Activated naive CD4-positive, alpha-beta T cell treated with anti-CD3 and anti-CD28 coated beads, Interleukin-2, amount 50 U/mL, for 72 hours (primary cell): ENCODE measurements at regions not wholly inside any gene's neighbourhood (a gene's known extent, or its start where the extent isn't known, plus 50 kb on each side); places are given as distances from the start of the nearest gene placed in this dataset.
A peak's percentile ranks its signal among the peaks of the same experiment; 100 is the strongest.

Experiments used
- ATAC-seq, 2 donors: fragments of 150-1000 bp; cut with Tn5 transposase; 2 replicates each; pipeline ENCODE4 v1.10.0; 2021; ENCODE audit warnings: mild to moderate bottlenecking in 2 of 2, moderate library complexity in 2 of 2
- DNase-seq, 2 donors: peaks; one replicate each; pipeline ENCODE4 v3.0.0; 2021 to 2022; ENCODE audit warnings: low spot score in 2 of 2
- H3K27ac Mint-ChIP-seq, 2 donors: one replicate each; pipeline ENCODE4 v1.8.0; 2022; ENCODE audit warnings: mild to moderate bottlenecking in 2 of 2, mixed read lengths in 2 of 2
- H3K36me3 Mint-ChIP-seq, 2 donors: one replicate each; pipeline ENCODE4 v1.8.0; 2022; ENCODE audit warnings: mixed read lengths in 2 of 2
- H3K9me3 Mint-ChIP-seq, 2 donors: one replicate each; pipeline ENCODE4 v1.8.0; 2022; ENCODE audit warnings: mixed read lengths in 2 of 2

DNA sequence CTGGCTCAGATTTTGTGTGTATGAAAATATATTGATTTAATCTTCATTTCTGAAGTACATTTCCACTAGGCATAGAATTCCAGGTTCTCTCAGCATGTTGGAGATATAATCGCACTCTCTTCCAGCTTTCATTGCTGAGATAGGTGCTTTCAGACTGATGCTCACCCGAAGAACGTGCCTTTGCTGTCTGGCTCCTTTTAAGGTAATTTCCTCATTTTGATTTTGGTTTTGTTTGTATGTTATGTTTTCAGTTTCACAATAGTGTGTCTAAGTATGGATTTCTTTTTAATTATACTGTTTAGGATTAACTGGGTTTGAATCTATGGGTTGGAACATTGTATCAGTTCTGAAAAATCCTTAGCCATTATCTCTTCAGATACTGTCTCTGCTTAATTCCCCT is 132.0 kb upstream of the NFIB start:
- Mint-ChIP-seq H3K27ac (no peak overlapping the region), H3K36me3 (no peaks in the 10 kb centered on the region), H3K9me3 (peaks cover 3 to 7% of the 10 kb centered on the region in 2 donors)
- no peak for DNase-seq
- ATAC-seq = no peak

DNA sequence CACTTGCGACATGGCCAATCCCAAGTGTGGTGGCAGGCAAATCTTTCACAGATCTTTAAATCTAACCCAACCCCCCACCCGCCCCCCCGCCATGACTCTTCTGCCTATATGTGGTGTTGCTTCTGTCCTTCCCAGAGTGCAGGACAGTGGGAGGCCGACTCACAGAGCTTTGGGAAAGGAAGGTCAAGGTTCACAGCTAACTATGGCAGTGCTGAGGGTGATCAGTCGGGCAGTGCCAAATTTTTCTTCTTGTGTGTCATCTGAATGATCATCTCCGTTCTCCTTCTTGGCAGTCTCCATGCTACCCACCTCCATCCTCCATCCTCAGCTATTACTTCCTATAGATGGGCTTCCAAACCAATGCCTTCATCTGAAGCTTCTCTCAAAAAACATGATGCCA is 129.0 kb upstream of the NFIB start:
- Mint-ChIP-seq H3K36me3 (no peaks in the 10 kb centered on the region), H3K27ac (no peak overlapping the region), H3K9me3 (peaks cover 3 to 7% of the 10 kb centered on the region in 2 donors)
- no peak for DNase-seq
- ATAC-seq = no peak

DNA sequence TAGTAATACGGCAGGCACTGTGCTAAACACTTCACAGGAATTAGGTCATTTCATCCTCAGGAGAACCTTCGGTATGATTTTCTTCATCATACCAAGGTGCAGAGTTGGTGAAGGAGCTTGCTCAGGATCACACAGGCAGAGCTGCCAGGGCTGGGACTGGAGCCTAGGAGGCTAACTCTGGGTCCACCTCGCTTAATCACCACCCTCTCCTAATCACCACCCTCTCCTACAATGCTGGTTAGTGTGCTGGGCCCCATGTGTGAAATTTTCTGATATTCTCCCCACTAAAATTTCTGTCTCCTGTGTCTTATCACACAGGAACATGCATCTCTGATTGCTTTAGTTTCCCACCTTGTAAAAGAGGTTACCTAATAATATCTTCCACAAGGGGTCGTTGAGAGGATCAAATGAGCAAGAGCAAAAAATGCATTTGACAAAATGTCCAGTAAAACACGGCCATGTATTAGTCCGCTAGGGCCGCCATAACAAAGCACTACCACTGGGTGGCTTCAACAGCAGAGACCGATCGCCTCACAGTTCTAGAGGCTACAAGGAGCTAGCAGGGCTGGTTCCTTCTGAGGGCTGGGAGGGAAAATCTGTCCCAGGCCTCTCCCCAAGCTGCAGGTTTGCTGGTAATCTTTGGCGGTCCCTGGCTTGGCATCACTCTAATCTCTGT is 128.2 kb upstream of the NFIB start:
- no peak for DNase-seq
- peaks cover 0 to 7% of the 10 kb centered on the region in 2 donors for H3K9me3 Mint-ChIP-seq
- H3K36me3 Mint-ChIP-seq = no peaks in the 10 kb centered on the region
- no peak for ATAC-seq
- no peak overlapping the region for H3K27ac Mint-ChIP-seq

DNA sequence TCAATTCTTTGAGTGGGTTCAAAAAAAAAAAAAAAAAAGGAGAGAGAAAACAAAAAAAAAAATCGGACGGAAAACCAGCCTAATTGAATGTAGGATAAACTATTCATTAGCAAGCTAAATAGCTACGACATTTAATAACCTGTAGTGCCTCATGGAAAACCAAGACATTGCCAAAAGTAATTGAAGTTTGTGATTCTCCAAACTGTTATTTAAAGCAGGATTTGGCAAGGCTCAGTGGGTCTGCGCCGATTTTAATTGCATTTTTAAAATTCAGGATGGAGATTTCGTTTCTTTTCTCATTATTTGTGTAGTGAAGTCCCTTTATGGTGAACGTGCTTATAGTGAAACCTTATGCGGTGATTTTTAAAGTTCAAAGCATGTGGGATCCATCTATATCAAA is 127.2 kb upstream of the NFIB start:
- Mint-ChIP-seq H3K9me3 (peaks cover 0 to 7% of the 10 kb centered on the region in 2 donors), H3K27ac (no peak overlapping the region), H3K36me3 (no peaks in the 10 kb centered on the region)
- DNase-seq = no peak
- no peak for ATAC-seq

DNA sequence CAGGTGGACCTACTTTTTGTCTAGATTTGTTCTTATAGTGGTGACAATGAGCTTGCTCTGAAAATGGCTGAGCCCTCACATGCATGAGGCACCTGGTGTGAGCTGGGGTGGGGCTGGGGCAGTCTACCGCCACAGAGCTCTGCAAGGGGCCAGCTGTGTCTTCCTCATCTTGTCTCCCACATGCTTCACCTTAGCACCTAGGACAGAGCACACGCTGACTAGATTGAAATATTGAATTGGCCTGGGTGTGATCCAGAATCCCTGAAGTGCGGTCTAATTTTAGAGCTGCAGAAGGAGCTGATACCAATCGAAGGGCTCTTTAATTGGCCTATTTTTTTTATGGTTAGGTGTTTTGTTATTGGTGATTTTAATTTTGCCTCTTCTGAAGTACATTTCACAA is 126.1 kb upstream of the NFIB start:
- H3K27ac Mint-ChIP-seq = no peak overlapping the region
- DNase-seq = no peak
- peaks cover 0 to 7% of the 10 kb centered on the region in 2 donors for H3K9me3 Mint-ChIP-seq
- no peaks in the 10 kb centered on the region for H3K36me3 Mint-ChIP-seq
- no peak for ATAC-seq

DNA sequence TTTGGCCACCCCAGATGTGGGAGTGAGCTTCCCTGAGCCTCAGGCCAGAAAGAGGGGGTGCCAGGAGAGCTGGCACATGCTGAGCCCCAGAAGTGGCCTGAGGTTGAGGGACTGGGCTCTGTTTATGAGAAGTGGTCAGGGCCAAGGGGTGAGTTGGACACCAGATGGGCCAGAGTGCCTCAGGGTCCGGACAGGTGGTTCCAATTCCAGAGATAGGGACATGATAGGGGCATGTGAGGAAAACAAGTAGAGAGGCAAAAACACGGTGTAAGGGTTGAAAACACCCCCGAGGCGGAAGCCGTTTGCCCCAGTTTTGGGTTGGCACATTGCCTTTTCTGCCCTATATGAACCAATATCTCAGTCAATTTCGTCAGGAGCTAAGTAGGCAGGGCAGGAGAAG is 125.6 kb upstream of the NFIB start:
- Mint-ChIP-seq H3K27ac (no peak overlapping the region), H3K36me3 (no peaks in the 10 kb centered on the region), H3K9me3 (peaks cover 0 to 7% of the 10 kb centered on the region in 2 donors)
- DNase-seq = no peak
- ATAC-seq = no peak

DNA sequence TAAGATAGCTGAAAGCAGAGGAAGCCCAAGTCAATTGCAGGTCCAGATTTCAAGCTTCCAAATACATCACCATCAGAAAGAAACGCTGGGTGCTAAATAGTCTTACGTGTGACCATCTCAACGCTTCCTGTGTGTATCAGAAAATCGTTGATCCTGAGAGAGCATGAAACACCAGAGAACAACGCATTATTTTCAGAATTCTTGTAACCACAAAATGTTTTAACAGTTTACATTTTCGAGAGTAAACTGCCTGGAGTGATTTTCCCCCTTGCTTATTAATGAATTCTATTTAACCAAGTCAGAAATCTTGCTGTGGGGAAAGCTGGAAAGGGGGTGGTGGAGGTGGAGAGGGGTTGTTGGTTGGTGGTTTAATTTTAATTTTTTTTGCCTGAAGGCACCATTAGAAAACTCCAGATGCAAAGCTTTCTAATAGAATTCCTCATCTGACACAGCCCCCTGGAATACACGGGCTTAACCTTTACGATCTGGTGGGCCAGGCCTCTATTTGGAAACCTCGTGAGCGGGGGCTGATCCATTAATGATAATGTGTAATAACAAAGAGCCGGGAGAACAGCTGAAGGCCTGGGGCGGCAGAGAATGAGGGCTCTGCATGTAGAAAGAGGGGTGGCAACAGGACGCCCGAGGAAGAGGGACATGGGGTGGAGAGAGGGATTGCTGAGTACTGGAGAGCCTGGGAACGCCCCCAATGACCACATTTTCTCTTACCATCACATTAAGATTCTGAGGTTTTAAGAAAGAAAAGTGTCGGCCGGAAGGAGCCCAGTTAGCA is 124.5 kb upstream of the NFIB start:
- no peak for DNase-seq
- peak overlapping the region in 1 of 2 donors; percentile 74 for H3K27ac Mint-ChIP-seq
- no peaks in the 10 kb centered on the region for H3K36me3 Mint-ChIP-seq
- ATAC-seq = no peak
- peaks cover 0 to 5% of the 10 kb centered on the region in 2 donors for H3K9me3 Mint-ChIP-seq

DNA sequence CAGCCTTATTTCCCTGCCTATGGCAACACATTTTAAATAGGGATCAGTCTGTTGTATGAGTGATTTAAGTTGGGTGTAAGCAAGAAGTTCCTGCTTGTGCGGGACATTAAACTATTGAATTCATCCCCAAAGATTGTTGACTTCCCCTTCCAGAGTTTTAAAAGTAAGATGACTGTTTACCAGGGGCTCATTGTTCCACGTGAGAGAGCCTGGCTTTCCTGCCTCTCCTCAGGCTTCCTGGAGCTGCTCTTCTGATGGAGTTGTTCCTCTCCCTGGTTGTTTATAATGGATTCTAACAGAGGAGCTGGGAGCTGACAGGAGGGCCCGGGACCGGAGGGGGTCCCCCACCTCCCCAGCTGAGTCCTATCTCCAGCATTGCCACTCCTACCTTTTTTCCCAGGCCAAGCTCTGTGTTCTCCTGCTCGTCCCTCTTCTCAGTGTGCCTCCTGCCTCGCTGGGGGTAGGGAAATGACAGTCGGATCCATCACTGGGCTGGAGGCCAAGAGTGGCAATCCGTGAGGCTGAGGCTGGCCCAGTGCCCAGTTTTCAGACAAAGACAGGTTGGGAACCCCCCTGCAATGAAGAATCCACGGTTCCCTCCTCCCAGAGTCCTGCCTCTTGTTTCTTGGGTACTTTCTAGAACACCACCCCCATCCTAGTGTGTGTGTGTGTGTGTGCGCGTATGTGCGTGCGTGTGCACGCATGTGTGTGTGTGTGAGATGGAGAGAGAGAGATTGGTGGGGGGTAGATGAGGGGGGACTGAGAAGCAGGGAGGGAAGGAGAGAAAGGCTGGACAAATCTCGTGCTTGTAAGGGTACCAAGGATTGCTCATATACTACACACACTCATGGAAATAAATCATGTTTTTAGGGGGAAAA is 123.7 kb upstream of the NFIB start:
- H3K27ac Mint-ChIP-seq = peak overlapping the region in 1 of 2 donors; percentile 13
- ATAC-seq = no peak
- no peak for DNase-seq
- H3K36me3 Mint-ChIP-seq = no peaks in the 10 kb centered on the region
- H3K9me3 Mint-ChIP-seq = no peaks in the 10 kb centered on the region

DNA sequence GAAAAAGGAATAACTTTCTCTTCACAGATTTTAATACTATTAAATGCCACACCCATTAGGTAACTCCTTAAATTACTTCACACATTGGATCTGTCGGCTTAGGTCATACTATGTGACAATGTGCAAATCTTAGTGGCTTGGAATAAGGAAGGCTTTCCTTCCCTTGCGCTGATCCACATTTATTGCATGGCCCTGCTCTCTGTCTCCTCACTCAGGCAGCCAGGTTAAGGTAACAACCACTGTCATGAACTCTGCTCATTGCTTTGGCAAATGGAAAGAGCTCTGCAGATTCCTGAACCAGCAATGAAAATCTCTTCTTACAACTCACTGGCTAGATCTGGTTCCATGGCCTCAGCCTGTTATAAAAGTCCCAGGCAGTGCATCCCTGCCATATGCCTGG is 121.9 kb upstream of the NFIB start:
- H3K36me3 Mint-ChIP-seq = no peaks in the 10 kb centered on the region
- ATAC-seq = no peak
- H3K27ac Mint-ChIP-seq = no peak overlapping the region
- no peak for DNase-seq
- no peaks in the 10 kb centered on the region for H3K9me3 Mint-ChIP-seq

DNA sequence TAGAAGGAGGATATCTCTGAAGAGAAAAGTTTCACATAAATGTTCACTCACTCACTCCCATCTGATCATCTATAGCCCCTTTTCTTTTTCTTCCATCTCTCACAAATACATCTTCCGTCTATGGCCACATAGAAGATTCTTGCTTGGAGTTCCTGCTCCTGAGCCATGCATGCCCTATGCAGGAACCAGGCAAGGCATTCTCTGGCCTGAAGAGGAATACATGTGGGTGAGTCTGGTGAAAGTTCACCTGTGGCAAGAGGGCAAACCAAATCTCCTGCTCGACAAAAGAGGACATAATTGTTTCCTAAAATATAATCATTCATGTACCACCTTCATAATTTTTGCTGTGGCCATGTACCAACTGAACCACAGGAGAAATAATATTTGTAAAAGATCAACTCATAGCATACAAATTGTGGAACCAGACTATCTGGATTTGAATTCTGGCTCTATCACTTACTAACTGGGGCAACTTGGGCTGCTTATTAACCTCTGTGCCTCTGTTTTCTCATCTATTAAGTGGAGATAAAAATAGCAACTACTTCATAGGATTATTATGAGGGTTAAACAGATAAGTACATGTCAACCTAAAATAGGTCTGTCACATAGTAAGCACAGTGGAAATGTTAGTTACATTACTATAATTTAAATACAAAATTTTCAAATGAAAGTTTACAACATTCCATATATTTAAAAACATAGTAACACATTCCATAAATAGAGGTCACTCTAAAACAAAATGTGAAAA is 121.2 kb upstream of the NFIB start:
- no peak for ATAC-seq
- Mint-ChIP-seq H3K36me3 (no peaks in the 10 kb centered on the region), H3K27ac (no peak overlapping the region), H3K9me3 (no peaks in the 10 kb centered on the region)
- no peak for DNase-seq

DNA sequence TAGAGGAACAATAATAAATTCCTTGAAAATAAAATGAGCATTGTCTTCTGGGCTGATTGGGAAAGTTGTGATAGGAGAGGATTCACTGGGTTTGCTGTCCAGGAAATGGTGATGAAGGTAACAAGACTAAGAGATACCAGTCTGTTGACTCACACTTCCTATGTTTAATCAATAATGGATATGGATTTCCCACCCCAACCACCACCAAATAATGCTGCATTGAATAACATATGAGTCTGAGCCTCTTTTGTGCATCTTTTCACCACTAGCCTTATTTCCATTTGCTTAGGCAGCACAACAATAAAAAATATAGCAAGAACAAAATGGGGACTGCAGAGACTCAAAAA is 120.2 kb upstream of the NFIB start:
- no peak for DNase-seq
- Mint-ChIP-seq H3K36me3 (no peaks in the 10 kb centered on the region), H3K9me3 (no peaks in the 10 kb centered on the region), H3K27ac (no peak overlapping the region)
- no peak for ATAC-seq

DNA sequence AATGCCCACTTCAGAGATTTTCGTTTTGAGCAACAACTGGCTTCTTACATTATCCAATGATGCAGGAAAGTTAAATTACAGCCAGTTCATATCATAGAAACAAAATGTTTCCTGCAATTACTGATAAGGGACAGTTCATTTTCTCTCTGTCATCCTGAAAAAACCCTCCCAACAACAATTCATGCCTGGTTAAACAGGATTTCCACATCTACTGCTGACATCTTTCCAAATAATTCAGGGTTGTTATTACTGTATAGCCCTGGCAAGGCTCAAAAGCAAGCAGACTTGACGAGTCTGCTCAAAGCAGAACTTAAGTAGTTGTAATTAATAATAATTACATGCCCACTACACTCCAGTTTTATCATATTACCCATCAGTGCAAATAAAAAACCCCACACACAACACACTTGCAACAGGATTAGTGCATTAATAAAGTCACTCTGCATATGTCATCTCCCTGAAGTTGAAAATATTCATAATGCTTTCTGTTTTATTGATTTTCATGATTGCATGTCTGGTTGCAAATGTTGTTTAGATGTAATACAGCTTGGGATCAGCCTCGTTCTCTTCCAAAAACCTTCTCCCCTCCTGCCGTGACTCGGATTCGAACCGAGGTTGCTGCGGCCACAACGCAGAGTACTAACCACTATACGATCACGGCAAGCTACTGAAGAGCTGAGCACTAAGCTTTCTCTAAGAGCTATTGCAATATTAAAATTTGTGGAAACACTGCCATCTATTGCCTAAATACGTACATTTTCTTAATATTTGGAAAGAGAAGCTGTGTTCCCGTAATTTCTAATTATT is 119.6 kb upstream of the NFIB start:
- Mint-ChIP-seq H3K9me3 (no peaks in the 10 kb centered on the region), H3K27ac (no peak overlapping the region), H3K36me3 (no peaks in the 10 kb centered on the region)
- DNase-seq (no peak), ATAC-seq (no peak)

DNA sequence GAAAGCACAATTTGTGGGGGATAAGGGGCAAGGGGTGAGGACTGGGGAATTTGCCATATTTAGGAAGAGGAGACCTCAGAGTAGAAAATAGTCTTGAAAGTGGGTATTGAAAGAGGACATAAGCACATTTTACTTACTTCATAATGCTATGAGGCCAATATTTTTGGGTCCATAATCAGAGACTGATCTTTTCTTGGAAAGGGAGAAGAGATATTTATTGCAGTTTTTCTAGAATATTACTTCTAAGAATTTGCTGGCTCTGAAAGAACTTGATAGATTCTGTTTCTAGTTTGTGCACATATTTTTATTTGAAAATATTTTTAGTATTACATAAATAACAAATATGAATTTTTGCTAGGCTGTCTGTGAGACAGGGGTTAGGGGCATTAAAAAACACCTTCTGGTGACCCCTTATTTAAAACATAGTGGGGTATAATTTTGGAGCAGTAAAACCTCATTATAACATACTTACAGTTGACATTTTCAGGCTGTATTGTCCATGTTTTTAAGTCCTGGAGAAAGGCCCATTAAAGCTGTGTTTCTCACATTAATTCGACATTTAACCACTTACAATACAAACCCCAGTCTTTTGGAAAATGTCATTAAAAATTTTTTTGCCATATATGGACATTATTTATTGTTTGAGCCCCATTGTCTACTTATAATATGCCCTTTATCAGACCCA is 118.9 kb upstream of the NFIB start:
- H3K27ac Mint-ChIP-seq = no peak overlapping the region

DNA sequence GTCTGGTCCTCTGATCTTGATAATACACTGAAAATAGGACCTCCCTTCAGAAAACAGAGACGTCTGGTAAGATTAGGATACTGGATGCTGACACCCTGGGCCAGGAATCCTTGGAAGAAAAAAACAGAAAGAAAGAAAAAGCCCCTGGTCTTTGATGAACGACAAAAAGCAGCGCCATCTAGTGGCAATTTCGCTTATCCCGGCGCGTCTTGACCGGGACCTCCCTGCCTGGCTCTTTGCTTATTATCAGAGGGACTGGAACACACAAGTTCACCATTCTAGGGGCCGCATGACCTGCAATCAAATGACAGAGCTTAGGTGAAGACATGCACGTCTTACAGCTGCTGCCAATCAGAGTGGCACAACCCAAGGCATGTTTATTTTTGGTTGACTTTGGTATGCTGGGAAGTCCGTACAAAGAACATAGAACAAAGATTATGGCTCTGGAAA is 114.9 kb upstream of the NFIB start:
- Mint-ChIP-seq H3K36me3 (no peaks in the 10 kb centered on the region), H3K27ac (no peak overlapping the region), H3K9me3 (peaks cover 0 to 3% of the 10 kb centered on the region in 2 donors)
- peak; percentile 31 to 32 for ATAC-seq
- peak in 1 of 2 donors; percentile 53 for DNase-seq

More for the DNA sequence above, 118.9 kb upstream of the NFIB start:
- Mint-ChIP-seq H3K9me3 (no peaks in the 10 kb centered on the region), H3K36me3 (no peaks in the 10 kb centered on the region)
- no peak for DNase-seq
- no peak for ATAC-seq

DNA sequence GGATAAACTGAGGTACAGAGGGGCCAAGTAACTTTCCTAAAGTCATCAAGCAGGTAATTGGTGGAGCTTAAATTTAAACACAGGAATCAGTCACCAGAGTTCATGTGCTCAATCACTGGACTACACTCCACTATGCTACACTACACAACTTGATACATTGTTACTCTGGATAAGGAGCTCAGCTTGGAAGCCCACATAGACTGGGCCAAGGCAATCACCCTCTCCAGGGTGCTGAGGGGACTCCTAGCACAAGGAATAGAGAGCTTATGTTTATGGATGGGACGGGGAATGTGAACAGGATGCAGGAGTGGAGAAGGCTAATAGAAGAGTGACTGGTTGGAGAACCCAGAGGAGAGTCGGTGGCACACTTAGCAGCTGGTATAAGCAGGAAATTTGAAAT is 113.5 kb upstream of the NFIB start:
- no peak for ATAC-seq
- H3K36me3 Mint-ChIP-seq = no peaks in the 10 kb centered on the region
- peaks cover 0 to 3% of the 10 kb centered on the region in 2 donors for H3K9me3 Mint-ChIP-seq
- no peak for DNase-seq
- no peak overlapping the region for H3K27ac Mint-ChIP-seq
